ENCODE measurements at regions not wholly inside any gene's neighbourhood (a gene's known extent, or its start where the extent isn't known, plus 50 kb on each side); places are given as distances from the start of the nearest gene placed in this dataset.

DNA sequence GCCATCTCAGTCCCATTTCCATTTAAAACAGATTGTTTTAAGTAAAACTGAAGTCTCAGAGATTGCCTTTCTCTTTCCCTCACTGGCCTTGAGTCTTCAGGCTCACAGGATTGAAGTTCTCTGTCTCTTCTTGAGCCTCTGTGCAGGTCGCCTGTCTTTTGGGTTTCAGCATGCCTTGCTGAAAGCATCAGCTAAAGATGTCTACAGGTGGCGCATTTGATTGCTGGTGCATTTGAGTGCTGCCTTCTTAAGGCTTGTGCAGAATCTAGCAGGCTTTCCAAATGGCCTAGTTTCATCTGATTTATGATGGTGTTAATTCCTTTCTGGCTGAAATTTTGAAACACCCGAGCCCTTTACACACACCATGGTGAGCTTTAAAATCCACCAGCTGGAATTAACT lies 1062.2 kb upstream of the FBXO33 start:
- H3K36me3 Mint-ChIP-seq = no peaks in the 10 kb centered on the region
- H3K4me3 Mint-ChIP-seq = no peak overlapping the region
- H3K27ac Mint-ChIP-seq = no peak overlapping the region
- no peaks in the 10 kb centered on the region for H3K4me1 Mint-ChIP-seq
- peaks cover 0 to 2% (median 0%) of the 10 kb centered on the region in 7 donors for H3K9me3 Mint-ChIP-seq
- H3K27me3 Mint-ChIP-seq = no peaks in the 10 kb centered on the region
- DNase-seq = no peak
- no peak for ATAC-seq (ENCODE audit: low read depth in 2 of 2)

DNA sequence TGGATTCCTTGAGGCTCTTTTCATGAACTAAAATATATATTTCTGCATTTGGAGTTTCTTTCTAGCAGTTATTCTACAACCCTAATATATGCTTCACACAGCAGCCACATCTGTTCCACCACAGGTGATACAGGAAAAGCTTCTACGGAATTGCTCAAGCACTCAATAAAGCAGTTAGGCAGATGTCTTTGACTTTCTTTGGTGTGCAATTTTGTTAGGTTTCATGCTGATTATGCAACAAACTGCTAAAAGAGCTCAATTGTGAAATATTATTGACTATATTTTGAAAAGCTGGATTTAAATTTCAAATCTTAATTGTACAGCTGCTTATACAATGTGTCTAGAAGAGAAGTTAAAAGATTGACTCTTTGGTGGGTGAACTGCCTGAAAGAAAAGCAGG lies 1055.6 kb upstream of the FBXO33 start:
- ATAC-seq (ENCODE audit: low read depth in 2 of 2) (no peak), DNase-seq (no peak)
- H3K9me3 Mint-ChIP-seq = peaks cover 0 to 3% (median 0%) of the 10 kb centered on the region in 7 donors
- H3K4me1 Mint-ChIP-seq = no peaks in the 10 kb centered on the region
- no peaks in the 10 kb centered on the region for H3K27me3 Mint-ChIP-seq
- H3K4me3 Mint-ChIP-seq = no peak overlapping the region
- no peak overlapping the region for H3K27ac Mint-ChIP-seq
- H3K36me3 Mint-ChIP-seq = no peaks in the 10 kb centered on the region

DNA sequence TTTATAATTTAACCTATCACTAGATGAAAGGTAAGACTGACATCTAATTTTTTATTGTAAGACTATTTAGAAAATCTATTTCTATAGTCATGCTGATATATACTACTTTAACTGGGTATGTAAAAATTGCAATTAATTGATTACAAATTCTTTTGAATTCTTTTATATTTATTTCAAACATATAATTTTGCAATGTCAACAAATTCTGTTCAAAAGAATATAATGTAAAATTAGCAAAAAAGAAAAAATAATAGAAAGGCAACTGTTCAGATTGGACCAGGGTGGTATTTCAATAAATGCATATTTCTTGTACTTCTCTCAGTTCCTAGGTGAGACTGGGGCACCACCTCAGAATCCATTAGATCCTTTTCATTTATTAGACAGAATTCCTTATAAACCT lies 1053.5 kb upstream of the FBXO33 start:
- Mint-ChIP-seq H3K4me3 (no peak overlapping the region), H3K9me3 (peaks cover 0 to 2% (median 0%) of the 10 kb centered on the region in 7 donors), H3K36me3 (no peaks in the 10 kb centered on the region), H3K27ac (no peak overlapping the region), H3K27me3 (no peaks in the 10 kb centered on the region), H3K4me1 (no peaks in the 10 kb centered on the region)
- no peak for DNase-seq
- no peak for ATAC-seq (ENCODE audit: low read depth in 2 of 2)

DNA sequence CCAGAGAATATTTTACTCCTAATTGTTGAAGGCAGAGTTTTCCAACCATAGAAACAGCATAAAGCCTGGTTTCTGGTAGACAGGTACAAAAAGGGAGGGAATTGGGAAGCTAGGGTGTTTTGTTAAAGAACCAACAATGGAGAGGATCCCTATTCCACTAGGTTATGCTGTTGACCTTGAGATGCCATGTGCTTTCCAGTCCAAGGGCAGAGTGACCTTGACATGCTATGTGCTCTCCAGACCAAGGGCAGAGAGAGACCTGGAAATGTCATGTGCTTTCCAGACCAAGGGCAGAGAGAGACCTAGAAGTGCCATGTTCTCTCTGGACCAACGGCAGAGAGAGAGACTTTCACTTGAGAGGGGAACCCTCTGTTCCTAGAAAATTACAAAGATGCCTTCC lies 1043.8 kb upstream of the FBXO33 start:
- Mint-ChIP-seq H3K4me3 (no peak overlapping the region), H3K36me3 (peaks cover 0 to 15% of the 10 kb centered on the region in 2 donors), H3K27ac (no peak overlapping the region), H3K27me3 (no peaks in the 10 kb centered on the region), H3K4me1 (no peaks in the 10 kb centered on the region), H3K9me3 (peaks cover 19 to 54% (median 27%) of the 10 kb centered on the region in 7 donors)
- no peak for DNase-seq
- ATAC-seq (ENCODE audit: low read depth in 2 of 2) = no peak

DNA sequence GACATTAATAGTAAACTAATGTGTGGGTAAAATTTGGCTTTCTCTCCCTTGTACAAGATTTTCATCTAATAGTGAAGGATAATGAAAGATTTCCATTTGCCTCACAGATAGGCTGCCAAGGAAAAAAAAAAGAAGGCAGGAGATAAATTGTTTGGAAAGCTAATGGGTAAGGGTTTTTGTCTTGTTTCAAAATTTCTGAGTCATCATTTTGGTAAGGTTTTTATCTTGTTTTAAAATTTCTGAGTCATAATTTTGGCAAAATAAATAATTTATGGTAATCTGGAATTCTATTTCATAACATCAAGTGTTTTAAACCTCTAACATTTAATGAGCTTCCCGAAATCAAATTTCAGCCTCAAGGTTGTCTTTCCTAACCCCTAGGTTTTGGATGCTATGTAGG lies 1035.7 kb upstream of the FBXO33 start:
- no peak overlapping the region for H3K4me3 Mint-ChIP-seq
- H3K27me3 Mint-ChIP-seq = no peaks in the 10 kb centered on the region
- no peaks in the 10 kb centered on the region for H3K4me1 Mint-ChIP-seq

DNA sequence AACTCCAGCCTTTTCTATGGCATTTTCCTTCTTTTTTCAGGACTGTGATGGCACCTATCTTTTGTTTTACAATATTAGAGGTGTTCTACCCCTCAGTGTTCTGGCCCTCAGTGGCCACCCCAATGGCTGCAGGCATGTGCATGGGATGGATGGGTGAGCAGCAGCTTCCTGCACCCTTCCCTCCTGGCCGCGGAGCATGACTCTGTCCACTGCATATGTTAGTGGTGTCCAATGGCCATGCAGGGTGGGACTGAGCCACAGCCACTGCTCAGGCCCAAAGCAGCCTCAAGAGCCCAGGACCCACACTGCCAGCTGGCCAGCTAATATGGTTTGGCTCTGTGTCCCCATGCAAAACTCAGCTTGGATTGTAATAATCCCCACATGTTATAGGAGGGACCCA lies 1032.3 kb upstream of the FBXO33 start:
- DNase-seq (no peak), ATAC-seq (ENCODE audit: low read depth in 2 of 2) (no peak)
- no peaks in the 10 kb centered on the region for H3K27me3 Mint-ChIP-seq
- no peaks in the 10 kb centered on the region for H3K4me1 Mint-ChIP-seq
- H3K36me3 Mint-ChIP-seq = no peaks in the 10 kb centered on the region
- H3K4me3 Mint-ChIP-seq = no peak overlapping the region
- peaks cover 0 to 16% (median 12%) of the 10 kb centered on the region in 7 donors for H3K9me3 Mint-ChIP-seq
- no peak overlapping the region for H3K27ac Mint-ChIP-seq

More for the DNA sequence above, 1035.7 kb upstream of the FBXO33 start:
- no peak for ATAC-seq (ENCODE audit: low read depth in 2 of 2)
- DNase-seq = no peak
- Mint-ChIP-seq H3K9me3 (peaks cover 0 to 40% (median 20%) of the 10 kb centered on the region in 7 donors), H3K27ac (no peak overlapping the region), H3K36me3 (peaks cover 0 to 8% of the 10 kb centered on the region in 2 donors)

DNA sequence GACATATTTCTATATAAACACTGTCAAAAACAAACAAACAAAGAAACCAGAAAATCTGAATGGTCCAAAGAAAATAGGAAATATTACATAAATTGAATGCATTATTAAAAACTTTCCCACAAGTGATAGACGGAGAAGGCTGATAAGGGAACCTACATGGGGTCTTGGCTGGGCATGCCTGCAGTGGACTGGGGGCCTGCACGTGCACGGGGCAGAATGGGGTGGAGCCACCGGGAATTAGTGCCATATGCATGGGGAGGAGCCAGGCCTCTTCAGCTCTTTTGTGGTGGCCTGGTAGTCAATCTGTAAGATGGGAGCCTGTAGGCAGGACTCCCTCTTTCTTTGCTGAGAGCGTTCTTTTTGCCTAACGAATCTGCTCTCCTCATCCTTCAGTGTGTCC lies 1031.7 kb upstream of the FBXO33 start:
- Mint-ChIP-seq H3K4me1 (no peaks in the 10 kb centered on the region), H3K27me3 (no peaks in the 10 kb centered on the region), H3K27ac (no peak overlapping the region), H3K4me3 (no peak overlapping the region), H3K9me3 (peaks cover 0 to 16% (median 12%) of the 10 kb centered on the region in 7 donors), H3K36me3 (no peaks in the 10 kb centered on the region)
- no peak for ATAC-seq (ENCODE audit: low read depth in 2 of 2)
- no peak for DNase-seq

DNA sequence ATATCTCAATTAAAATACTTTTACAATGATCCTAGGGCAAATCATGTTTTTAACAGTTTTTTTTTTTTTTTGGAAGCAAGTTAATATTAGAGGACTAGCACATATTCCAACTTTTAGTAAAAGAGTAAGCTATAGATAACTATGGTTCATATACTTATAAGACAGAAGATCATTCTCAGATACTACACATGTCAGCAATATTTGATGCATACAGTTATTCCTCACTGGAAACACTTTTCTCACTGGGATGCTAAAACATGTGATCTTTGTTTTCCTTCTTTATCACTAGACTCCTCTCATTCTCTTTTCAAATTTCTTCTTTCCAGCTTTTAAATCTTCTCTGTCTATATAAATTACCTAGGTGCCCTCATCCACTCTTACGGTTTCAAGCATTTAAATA lies 1020.4 kb upstream of the FBXO33 start:
- no peak for DNase-seq
- H3K27ac Mint-ChIP-seq = no peak overlapping the region
- H3K27me3 Mint-ChIP-seq = no peaks in the 10 kb centered on the region
- ATAC-seq (ENCODE audit: low read depth in 2 of 2) = no peak
- H3K9me3 Mint-ChIP-seq = peaks cover 0 to 2% (median 0%) of the 10 kb centered on the region in 7 donors
- no peaks in the 10 kb centered on the region for H3K4me1 Mint-ChIP-seq
- H3K36me3 Mint-ChIP-seq = no peaks in the 10 kb centered on the region
- H3K4me3 Mint-ChIP-seq = no peak overlapping the region

DNA sequence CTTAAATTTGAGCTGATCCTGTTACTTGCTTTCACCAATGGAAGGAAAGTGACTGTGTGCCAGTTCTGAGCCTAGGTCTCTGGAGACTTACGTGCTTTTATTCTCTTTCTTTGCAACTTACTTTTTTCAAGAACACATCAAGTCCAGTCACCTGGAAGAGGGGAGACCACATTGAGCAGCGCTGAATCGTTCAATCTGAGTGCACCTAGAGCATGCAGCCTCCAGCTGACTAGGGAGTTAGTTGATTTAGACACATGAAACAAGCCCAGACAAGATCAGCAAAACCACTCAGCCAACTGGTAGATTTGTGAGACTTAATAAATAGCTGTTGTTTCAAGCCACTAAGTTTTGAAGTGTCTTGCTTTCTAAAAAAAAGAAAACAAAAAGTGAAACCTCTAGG lies 1014.8 kb upstream of the FBXO33 start:
- no peak for ATAC-seq (ENCODE audit: low read depth in 2 of 2)
- no peaks in the 10 kb centered on the region for H3K36me3 Mint-ChIP-seq
- peaks cover 0 to 7% (median 0%) of the 10 kb centered on the region in 7 donors for H3K9me3 Mint-ChIP-seq
- H3K27ac Mint-ChIP-seq = no peak overlapping the region
- no peak overlapping the region for H3K4me3 Mint-ChIP-seq
- no peak for DNase-seq
- no peaks in the 10 kb centered on the region for H3K4me1 Mint-ChIP-seq
- H3K27me3 Mint-ChIP-seq = no peaks in the 10 kb centered on the region

DNA sequence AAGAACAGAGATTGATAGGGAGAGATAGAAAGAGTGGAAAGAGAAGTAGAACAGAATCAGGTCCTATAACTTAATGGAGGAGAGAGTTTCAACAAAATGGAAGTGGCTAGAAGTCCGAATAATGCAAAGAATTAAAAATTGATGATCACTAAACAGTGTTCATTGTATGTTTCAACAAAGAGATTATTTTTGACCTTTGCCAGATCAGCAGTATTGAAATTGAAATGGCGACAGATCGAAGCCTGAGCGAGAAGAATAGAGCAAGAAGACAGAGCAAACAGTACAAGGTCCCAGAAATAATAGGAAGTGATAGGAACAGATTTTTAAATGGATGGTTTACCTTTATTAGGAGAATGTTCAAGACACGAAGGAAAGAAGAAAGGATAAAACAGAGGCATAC lies 1012.8 kb upstream of the FBXO33 start:
- no peak overlapping the region for H3K4me3 Mint-ChIP-seq
- H3K4me1 Mint-ChIP-seq = no peaks in the 10 kb centered on the region
- DNase-seq = no peak

DNA sequence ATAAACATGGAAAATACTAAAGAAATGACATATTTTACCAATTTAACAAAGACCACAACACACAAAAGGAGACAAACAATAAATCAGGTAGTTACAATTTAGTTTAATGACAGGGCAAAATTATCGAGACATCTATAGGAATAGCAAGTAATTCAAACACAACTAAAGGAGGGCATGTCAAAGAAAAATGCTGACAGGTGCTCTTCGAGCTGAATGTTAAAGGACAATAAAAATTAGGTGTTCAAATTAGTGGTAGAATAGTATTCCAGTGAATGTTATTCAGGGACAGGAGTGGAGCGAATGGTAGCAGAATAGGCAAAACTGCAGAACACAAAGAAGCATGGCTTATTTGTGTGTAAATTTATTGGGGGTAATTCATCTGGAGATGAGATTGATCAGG lies 1004.3 kb upstream of the FBXO33 start:
- Mint-ChIP-seq H3K27me3 (no peaks in the 10 kb centered on the region), H3K4me1 (no peaks in the 10 kb centered on the region), H3K9me3 (peaks cover 0 to 2% (median 0%) of the 10 kb centered on the region in 7 donors), H3K36me3 (no peaks in the 10 kb centered on the region), H3K4me3 (no peak overlapping the region), H3K27ac (no peak overlapping the region)
- no peak for DNase-seq
- no peak for ATAC-seq (ENCODE audit: low read depth in 2 of 2)

More for the DNA sequence above, 1012.8 kb upstream of the FBXO33 start:
- Mint-ChIP-seq H3K27ac (no peak overlapping the region), H3K9me3 (peaks cover 0 to 7% (median 0%) of the 10 kb centered on the region in 7 donors), H3K36me3 (no peaks in the 10 kb centered on the region), H3K27me3 (no peaks in the 10 kb centered on the region)
- ATAC-seq (ENCODE audit: low read depth in 2 of 2) = no peak

DNA sequence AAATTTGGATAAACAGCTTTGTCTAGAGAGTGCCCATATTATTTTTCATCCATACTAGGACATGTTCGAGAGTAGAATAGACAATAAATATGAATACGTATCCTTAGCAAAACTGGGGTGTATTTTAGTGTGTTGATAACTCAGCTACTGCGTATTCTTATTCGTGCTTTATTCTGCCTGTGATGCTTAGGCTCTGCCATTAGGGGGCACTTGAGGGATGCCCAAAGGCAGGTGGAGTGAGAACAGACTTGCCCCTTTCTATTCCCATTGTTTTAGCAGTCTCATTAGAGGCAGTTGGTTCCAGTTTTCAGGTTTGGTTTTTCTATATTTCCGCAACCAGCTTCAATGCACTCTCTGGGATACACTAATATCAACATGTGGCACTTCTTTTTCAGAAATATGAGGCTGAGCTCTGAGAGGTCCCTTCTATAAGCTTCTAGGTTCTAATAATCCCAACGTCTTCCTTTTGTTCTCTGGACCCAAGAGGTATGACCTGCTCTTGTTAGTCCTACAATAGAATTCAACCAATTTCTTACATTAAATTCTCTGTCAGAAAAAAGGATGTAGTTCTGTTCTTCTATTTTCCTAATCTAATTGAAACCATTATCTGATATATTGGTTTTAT lies 985.7 kb upstream of the FBXO33 start:
- no peaks in the 10 kb centered on the region for H3K27me3 Mint-ChIP-seq
- DNase-seq (peak; percentile 15), ATAC-seq (ENCODE audit: low read depth in 2 of 2) (peak; percentile 39 to 45)
- H3K9me3 Mint-ChIP-seq = no peaks in the 10 kb centered on the region
- H3K27ac Mint-ChIP-seq = no peak overlapping the region
- H3K36me3 Mint-ChIP-seq = no peaks in the 10 kb centered on the region
- peak overlapping the region in 6 of 8 donors; percentile 10 to 46 (median 14) for H3K4me3 Mint-ChIP-seq
- peaks cover 0 to 6% (median 0%) of the 10 kb centered on the region in 3 donors for H3K4me1 Mint-ChIP-seq

DNA sequence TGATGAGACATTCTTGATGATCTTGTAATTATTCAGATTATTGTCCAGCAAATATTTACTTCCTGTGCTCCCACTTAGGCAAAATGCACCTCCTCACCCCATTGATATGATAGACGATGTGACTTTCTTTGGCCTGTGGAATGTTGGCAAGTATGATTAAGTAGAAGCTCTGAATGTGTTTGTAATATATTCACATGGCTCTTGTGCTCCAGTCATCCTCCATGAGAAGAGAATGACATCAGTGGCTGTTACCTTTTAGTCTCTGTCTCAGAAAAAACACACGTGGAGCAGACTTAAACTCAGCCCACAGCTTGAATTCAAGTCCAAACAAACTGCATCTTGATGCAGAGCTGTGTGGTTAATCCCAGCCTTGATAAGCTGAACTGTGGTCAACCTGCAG lies 984.3 kb upstream of the FBXO33 start:
- Mint-ChIP-seq H3K27ac (no peak overlapping the region), H3K9me3 (peaks cover 0 to 2% (median 0%) of the 10 kb centered on the region in 7 donors), H3K36me3 (no peaks in the 10 kb centered on the region), H3K4me1 (peaks cover 0 to 6% (median 0%) of the 10 kb centered on the region in 3 donors), H3K4me3 (no peak overlapping the region), H3K27me3 (no peaks in the 10 kb centered on the region)
- DNase-seq = no peak
- ATAC-seq (ENCODE audit: low read depth in 2 of 2) = no peak

DNA sequence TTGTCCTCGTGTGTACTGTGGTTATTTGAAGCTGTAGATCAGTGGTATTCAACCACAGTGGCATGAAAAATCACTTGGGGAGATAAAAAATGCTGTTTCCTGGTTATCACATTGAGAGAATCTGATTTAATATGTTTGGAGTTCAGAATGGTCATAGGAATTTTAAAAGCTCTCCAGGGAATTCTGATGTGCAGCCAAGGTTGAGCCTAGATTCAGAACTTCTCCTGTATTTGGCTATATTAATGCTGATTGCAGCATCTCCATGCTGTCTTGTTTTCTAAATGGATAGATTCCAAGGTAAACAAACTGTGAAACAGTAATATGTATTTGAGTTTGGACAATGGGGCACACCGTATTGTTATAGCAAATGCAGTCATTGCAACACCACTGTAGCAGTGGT lies 982.2 kb upstream of the FBXO33 start:
- H3K36me3 Mint-ChIP-seq = no peaks in the 10 kb centered on the region
- peaks cover 0 to 10% (median 2%) of the 10 kb centered on the region in 7 donors for H3K9me3 Mint-ChIP-seq
- H3K4me1 Mint-ChIP-seq = peaks cover 0 to 6% (median 0%) of the 10 kb centered on the region in 3 donors
- ATAC-seq (ENCODE audit: low read depth in 2 of 2) = no peak
- no peak overlapping the region for H3K27ac Mint-ChIP-seq
- H3K27me3 Mint-ChIP-seq = no peaks in the 10 kb centered on the region
- H3K4me3 Mint-ChIP-seq = no peak overlapping the region
- DNase-seq = no peak

DNA sequence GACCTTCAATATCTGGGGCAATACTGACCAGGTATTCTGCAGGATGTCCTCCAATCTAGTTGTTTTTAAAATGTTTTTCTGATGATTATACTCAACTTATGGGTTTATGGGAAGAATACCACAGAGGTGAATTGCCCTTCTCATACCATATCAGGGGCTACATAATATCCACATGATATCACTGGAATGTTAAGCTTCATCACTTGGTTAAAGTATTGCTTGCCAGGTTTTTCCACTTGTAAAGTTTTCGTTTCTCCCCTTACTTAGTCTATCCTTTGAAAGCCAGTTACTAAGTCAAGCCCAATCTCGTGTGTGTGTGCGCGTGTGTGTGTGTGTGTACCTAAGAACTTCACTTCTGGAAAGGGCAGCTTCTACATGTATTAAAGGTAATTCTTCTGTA lies 980.9 kb upstream of the FBXO33 start:
- Mint-ChIP-seq H3K9me3 (peaks cover 0 to 17% (median 4%) of the 10 kb centered on the region in 7 donors), H3K27me3 (no peaks in the 10 kb centered on the region), H3K36me3 (no peaks in the 10 kb centered on the region), H3K27ac (peak overlapping the region in 1 of 6 donors; percentile 12), H3K4me1 (peaks cover 0 to 6% (median 0%) of the 10 kb centered on the region in 3 donors), H3K4me3 (no peak overlapping the region)
- no peak for DNase-seq
- ATAC-seq (ENCODE audit: low read depth in 2 of 2) = no peak
